ENCODE measurements at regions not wholly inside any gene's neighbourhood (a gene's known extent, or its start where the extent isn't known, plus 50 kb on each side); places are given as distances from the start of the nearest gene placed in this dataset.
A peak's percentile ranks its signal among the peaks of the same experiment; 100 is the strongest.

- no peak for DNase-seq
- in situ Hi-C loops (cut with HindIII; ENCODE audit: low pct_ligation_motif_present, low pct_unique_long_range_greater_than_20kb, low sequenced_read_pairs), result no loop called here
Measured at GRCh38 chr2:22213237-22213636, 1089.5 kb downstream of the TDRD15 start.

GRCh38 chr2:22215517-22215916 lies 1091.7 kb downstream of the TDRD15 start:
- DNase-seq, result peak; percentile 5
- in situ Hi-C loops (cut with HindIII; ENCODE audit: low pct_ligation_motif_present, low pct_unique_long_range_greater_than_20kb, low sequenced_read_pairs), result no loop called here

- DNase-seq, result no peak
- in situ Hi-C loops (cut with HindIII; ENCODE audit: low pct_ligation_motif_present, low pct_unique_long_range_greater_than_20kb, low sequenced_read_pairs), result no loop called here
Measured at GRCh38 chr2:22217881-22218280, 1094.1 kb downstream of the TDRD15 start.

GRCh38 chr2:22221006-22221405 lies 1097.2 kb downstream of the TDRD15 start:
- DNase-seq, result no peak
- in situ Hi-C loops (cut with HindIII; ENCODE audit: low pct_ligation_motif_present, low pct_unique_long_range_greater_than_20kb, low sequenced_read_pairs), result no loop called here

GRCh38 chr2:22238967-22239366 lies 1115.2 kb downstream of the TDRD15 start:
- no peak for DNase-seq
- in situ Hi-C loops (cut with HindIII; ENCODE audit: low pct_ligation_motif_present, low pct_unique_long_range_greater_than_20kb, low sequenced_read_pairs), result no loop called here

DNA sequence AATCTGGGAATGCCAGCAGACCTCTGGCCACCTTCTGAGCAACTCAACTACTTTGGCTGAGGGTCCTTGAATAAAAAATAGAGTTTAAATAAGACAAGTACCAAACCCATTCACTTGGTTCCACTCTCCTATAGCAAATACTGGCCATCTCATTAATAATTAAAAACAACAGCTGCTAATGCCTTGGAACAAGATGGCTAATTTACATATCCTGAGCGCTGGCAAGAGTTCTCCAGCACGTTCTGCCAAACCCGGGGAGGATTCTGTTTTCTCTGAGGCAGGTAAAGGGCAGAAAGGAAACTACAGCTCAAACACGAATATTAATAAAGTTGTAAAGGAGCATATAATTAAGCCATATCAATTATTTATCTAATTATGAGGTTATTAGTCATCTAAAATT lies 1123.7 kb downstream of the TDRD15 start:
- in situ Hi-C loops (cut with HindIII; ENCODE audit: low pct_ligation_motif_present, low pct_unique_long_range_greater_than_20kb, low sequenced_read_pairs), result no loop called here
- no peak for DNase-seq

DNA sequence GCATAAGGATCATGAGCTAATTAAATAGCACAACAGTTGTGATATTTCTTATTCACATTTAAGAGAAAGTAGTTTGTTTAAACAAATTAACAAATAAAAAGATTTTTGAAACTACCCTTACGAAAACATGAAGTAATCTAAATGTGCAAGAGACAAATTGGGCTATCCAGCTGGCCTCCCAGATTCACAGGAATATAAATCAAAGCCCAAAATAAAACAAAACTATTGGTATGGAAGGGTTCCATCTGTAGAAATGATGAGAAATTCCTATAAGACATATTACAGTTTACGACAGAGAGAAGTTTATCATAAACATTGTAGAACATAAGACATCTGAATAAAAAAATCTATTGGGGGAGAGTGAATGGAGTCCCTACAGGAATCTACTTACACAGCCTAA lies 1125.1 kb downstream of the TDRD15 start:
- in situ Hi-C loops (cut with HindIII; ENCODE audit: low pct_ligation_motif_present, low pct_unique_long_range_greater_than_20kb, low sequenced_read_pairs), result no loop called here
- DNase-seq, result no peak

DNA sequence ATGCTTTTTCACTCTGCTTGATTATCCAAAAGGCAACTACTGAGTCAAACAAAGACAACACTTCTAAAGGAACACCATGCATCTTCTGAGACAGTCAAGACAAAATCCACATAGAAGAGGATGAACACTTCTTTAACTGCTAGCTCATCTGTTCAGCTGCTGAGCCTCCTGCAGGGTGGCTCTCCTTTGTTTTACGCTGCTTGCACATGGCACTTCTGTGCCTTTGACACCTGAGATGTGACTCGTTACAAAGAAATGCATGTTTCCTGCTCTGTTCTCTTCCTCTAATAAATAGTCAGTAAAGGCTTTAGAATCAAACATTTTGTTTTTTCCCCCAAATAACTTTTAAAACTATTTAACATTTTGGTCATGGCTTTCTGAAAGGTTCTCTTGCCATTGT lies 1129.4 kb downstream of the TDRD15 start:
- no peak for DNase-seq
- in situ Hi-C loops (cut with HindIII; ENCODE audit: low pct_ligation_motif_present, low pct_unique_long_range_greater_than_20kb, low sequenced_read_pairs), result no loop called here

GRCh38 chr2:22261165-22261564 lies 1123.8 kb upstream of the KLHL29 start:
- in situ Hi-C loops (cut with HindIII; ENCODE audit: low pct_ligation_motif_present, low pct_unique_long_range_greater_than_20kb, low sequenced_read_pairs), result no loop called here
- DNase-seq, result no peak

GRCh38 chr2:22270341-22270740 lies 1114.6 kb upstream of the KLHL29 start:
- in situ Hi-C loops (cut with HindIII; ENCODE audit: low pct_ligation_motif_present, low pct_unique_long_range_greater_than_20kb, low sequenced_read_pairs), result no loop called here
- DNase-seq, result no peak

GRCh38 chr2:22273853-22274252 lies 1111.1 kb upstream of the KLHL29 start:
- DNase-seq, result no peak
- in situ Hi-C loops (cut with HindIII; ENCODE audit: low pct_ligation_motif_present, low pct_unique_long_range_greater_than_20kb, low sequenced_read_pairs), result no loop called here

GRCh38 chr2:22274661-22275060 lies 1110.3 kb upstream of the KLHL29 start:
- in situ Hi-C loops (cut with HindIII; ENCODE audit: low pct_ligation_motif_present, low pct_unique_long_range_greater_than_20kb, low sequenced_read_pairs), result no loop called here
- no peak for DNase-seq

GRCh38 chr2:22276696-22277095 lies 1108.3 kb upstream of the KLHL29 start:
- no peak for DNase-seq
- in situ Hi-C loops (cut with HindIII; ENCODE audit: low pct_ligation_motif_present, low pct_unique_long_range_greater_than_20kb, low sequenced_read_pairs), result no loop called here

DNA sequence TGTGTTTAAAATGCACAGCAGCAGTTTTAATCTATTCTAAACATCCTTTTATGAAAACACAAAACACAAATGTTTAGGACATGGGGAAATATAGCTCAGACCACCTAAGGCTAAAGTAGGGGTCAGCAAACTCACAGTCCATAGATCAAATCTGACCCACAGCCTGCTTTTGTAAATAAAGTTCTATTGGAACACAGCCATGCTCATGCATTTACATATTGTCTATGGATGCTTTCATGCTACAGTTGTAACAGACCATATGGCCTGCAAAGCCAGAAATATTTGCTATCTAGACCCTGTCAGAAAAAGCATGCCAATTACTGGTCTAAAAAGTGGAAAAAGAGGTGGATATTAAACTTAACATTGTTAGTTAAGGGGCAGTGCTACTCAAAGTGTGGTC lies 1105.4 kb upstream of the KLHL29 start:
- DNase-seq, result no peak
- in situ Hi-C loops (cut with HindIII; ENCODE audit: low pct_ligation_motif_present, low pct_unique_long_range_greater_than_20kb, low sequenced_read_pairs), result no loop called here

- no peak for DNase-seq
- in situ Hi-C loops (cut with HindIII; ENCODE audit: low pct_ligation_motif_present, low pct_unique_long_range_greater_than_20kb, low sequenced_read_pairs), result no loop called here
Measured at GRCh38 chr2:22281033-22281432, 1103.9 kb upstream of the KLHL29 start.

GRCh38 chr2:22282220-22282619 lies 1102.8 kb upstream of the KLHL29 start:
- in situ Hi-C loops (cut with HindIII; ENCODE audit: low pct_ligation_motif_present, low pct_unique_long_range_greater_than_20kb, low sequenced_read_pairs), result no loop called here
- no peak for DNase-seq

DNA sequence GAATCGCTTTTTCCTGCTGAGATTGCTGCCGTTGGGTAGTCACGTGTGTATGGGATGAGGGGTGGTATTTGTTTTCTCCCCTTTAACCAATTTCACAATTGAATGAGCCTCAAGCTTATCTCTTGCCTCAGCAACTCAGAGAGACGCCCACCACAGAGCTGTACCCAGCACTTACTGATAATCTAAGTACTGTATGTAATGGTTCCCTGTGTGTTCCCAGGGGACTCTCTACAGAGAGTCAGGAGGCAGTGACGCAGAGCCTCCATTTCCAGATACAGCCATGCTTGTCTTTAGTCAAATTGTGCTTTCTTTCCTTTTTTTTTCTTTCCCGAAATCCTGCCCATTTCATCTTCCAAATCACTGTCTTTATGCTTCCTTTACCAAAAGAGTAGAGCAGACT lies 1102.1 kb upstream of the KLHL29 start:
- no peak for DNase-seq
- in situ Hi-C loops (cut with HindIII; ENCODE audit: low pct_ligation_motif_present, low pct_unique_long_range_greater_than_20kb, low sequenced_read_pairs), result no loop called here

DNA sequence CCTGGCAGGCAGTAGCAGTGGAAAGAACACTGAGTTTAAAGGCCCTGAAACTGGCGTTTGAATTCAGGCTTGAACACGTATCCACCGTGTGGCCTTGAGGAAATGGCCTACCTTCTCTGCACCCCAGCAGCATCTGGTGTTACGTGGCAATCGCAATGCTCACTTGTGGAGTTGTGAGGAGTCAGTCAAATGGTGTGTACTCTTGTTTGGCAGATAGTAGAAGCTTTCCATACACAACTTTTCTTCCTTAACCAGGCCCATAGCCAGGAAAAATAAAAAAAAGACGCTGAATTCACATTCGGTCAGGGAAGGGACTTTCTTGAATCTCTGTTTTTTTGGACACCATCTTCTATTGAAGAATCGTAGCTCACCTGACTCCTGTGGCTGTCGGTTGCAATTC lies 1101.5 kb upstream of the KLHL29 start:
- in situ Hi-C loops (cut with HindIII; ENCODE audit: low pct_ligation_motif_present, low pct_unique_long_range_greater_than_20kb, low sequenced_read_pairs), result no loop called here
- no peak for DNase-seq

DNA sequence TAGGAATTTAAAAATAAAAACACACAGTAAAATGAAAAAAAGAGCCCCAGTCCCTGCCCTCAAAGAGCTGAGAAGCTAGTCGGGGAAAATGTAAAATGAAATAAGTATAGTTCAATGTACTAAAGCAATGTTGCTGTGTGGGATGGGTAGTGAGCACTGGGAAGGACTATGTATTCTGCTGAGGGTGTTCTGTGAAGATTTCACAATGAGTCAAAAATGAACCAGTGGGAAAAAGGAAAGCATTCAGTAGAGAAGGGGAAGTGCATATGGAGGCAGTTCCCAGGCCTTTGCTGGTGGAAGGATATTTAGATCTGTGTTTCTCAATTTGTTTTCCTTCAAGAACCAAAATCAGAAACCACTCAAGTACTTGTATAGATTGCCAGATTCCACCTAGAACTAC lies 1094.7 kb upstream of the KLHL29 start:
- in situ Hi-C loops (cut with HindIII; ENCODE audit: low pct_ligation_motif_present, low pct_unique_long_range_greater_than_20kb, low sequenced_read_pairs), result no loop called here
- no peak for DNase-seq

DNA sequence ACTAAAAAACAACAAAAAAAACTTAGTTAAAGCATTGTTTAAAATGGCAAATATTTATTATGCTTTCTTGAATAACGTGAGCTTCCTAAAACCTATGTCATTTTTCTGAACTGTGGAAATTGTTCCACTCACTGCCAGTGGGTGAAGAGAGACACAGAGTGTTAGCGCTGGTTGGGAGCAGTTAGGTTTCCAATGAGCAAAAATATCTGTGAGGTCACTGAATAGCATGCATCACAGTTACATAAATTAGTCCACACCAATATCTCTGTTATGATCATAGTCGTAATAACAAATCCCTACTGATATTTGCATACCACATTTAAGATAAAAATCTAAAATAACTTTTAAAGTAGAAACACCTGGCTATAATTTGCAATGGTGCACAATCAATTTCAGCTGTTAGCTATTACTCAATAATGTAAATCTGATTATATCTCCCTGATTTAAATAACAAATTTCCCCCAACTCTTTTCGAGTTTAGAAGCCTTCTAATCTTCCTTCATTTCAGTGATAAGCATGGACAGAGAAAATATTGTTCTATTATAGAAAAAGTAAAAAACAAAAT lies 1094.0 kb upstream of the KLHL29 start:
- in situ Hi-C loops (cut with HindIII; ENCODE audit: low pct_ligation_motif_present, low pct_unique_long_range_greater_than_20kb, low sequenced_read_pairs), result no loop called here
- DNase-seq, result no peak

GRCh38 chr2:22301228-22301627 lies 1083.8 kb upstream of the KLHL29 start:
- in situ Hi-C loops (cut with HindIII; ENCODE audit: low pct_ligation_motif_present, low pct_unique_long_range_greater_than_20kb, low sequenced_read_pairs), result no loop called here

More at GRCh38 chr2:22301228-22301627, 1083.8 kb upstream of the KLHL29 start:
- no peak for DNase-seq

All from ACHN (cell line).